ENCODE measurements at regions not wholly inside any gene's neighbourhood (a gene's known extent, or its start where the extent isn't known, plus 50 kb on each side); places are given as distances from the start of the nearest gene placed in this dataset.

- DNase-seq, result no peak
Observed at GRCh38 chr5:6059137-6059800, 319.1 kb downstream of the MED10 start.

- no peak for DNase-seq
Observed at GRCh38 chr5:6058055-6058715, 320.2 kb downstream of the MED10 start.

- DNase-seq, result no peak
Observed at GRCh38 chr5:6056280-6056679, 322.1 kb downstream of the MED10 start.

GRCh38 chr5:6049662-6050061 is 328.7 kb downstream of the MED10 start:
- no peak for DNase-seq

GRCh38 chr5:6048746-6049145 is 329.6 kb downstream of the MED10 start:
- DNase-seq, result no peak

GRCh38 chr5:6046296-6046967 is 331.9 kb downstream of the MED10 start:
- DNase-seq, result no peak

GRCh38 chr5:6043491-6044310 is 334.6 kb downstream of the MED10 start:
- DNase-seq, result no peak

- no peak for DNase-seq
Observed at GRCh38 chr5:6041977-6042550, 336.3 kb downstream of the MED10 start.

GRCh38 chr5:6039111-6039510 is 339.2 kb downstream of the MED10 start:
- no peak for DNase-seq

GRCh38 chr5:6036006-6036405 is 342.3 kb downstream of the MED10 start:
- DNase-seq, result no peak

- no peak for DNase-seq
Observed at GRCh38 chr5:6029811-6030271, 348.5 kb downstream of the MED10 start.

GRCh38 chr5:6026766-6027406 is 351.5 kb downstream of the MED10 start:
- no peak for DNase-seq

- no peak for DNase-seq
Observed at GRCh38 chr5:6019612-6020011, 358.7 kb downstream of the MED10 start.

- no peak for DNase-seq
Observed at GRCh38 chr5:6013506-6013905, 364.8 kb downstream of the MED10 start.

- DNase-seq, result no peak
Observed at GRCh38 chr5:6011199-6011598, 367.1 kb downstream of the MED10 start.

GRCh38 chr5:6006838-6007314 is 371.5 kb downstream of the MED10 start:
- DNase-seq, result no peak

- DNase-seq, result no peak
Observed at GRCh38 chr5:6003040-6003825, 375.1 kb downstream of the MED10 start.

GRCh38 chr5:6000867-6001266 is 377.5 kb downstream of the MED10 start:
- no peak for DNase-seq

GRCh38 chr5:5995819-5996218 is 382.5 kb downstream of the MED10 start:
- DNase-seq, result no peak

GRCh38 chr5:5986492-5987178 is 391.7 kb downstream of the MED10 start:
- no peak for DNase-seq

- DNase-seq, result no peak
Observed at GRCh38 chr5:5985332-5985731, 393.0 kb downstream of the MED10 start.
